Right renal cortex interstitium (tissue), 3 donors: ENCODE measurements at regions not wholly inside any gene's neighbourhood (a gene's known extent, or its start where the extent isn't known, plus 50 kb on each side); places are given as distances from the start of the nearest gene placed in this dataset.

ENCODE experiments used
- DNase-seq, 3 donors: peaks; one replicate each; pipeline ENCODE4 v3.0.0-alpha.2; 2013; ENCODE audit warnings: low read depth in 3 of 3, low spot score in 2 of 3

GRCh38 chr1:60488847-60489246 lies 415.3 kb upstream of the C1orf87 start:
- no peak for DNase-seq

GRCh38 chr1:60487565-60488345 lies 414.2 kb upstream of the C1orf87 start:
- no peak for DNase-seq

GRCh38 chr1:60483509-60483908 lies 409.9 kb upstream of the C1orf87 start:
- no peak for DNase-seq

GRCh38 chr1:60470246-60470645 lies 396.7 kb upstream of the C1orf87 start:
- no peak for DNase-seq

- DNase-seq, result no peak
Measured at GRCh38 chr1:60463786-60464185, 390.2 kb upstream of the C1orf87 start.

GRCh38 chr1:60463146-60463545 lies 389.6 kb upstream of the C1orf87 start:
- DNase-seq, result no peak

- no peak for DNase-seq
Measured at GRCh38 chr1:60461925-60462595, 388.5 kb upstream of the C1orf87 start.

- DNase-seq, result no peak
Measured at GRCh38 chr1:60458111-60458510, 384.5 kb upstream of the C1orf87 start.

GRCh38 chr1:60449876-60450275 lies 376.3 kb upstream of the C1orf87 start:
- DNase-seq, result no peak

- DNase-seq, result no peak
Measured at GRCh38 chr1:60448850-60449249, 375.3 kb upstream of the C1orf87 start.

GRCh38 chr1:60444680-60445079 lies 371.1 kb upstream of the C1orf87 start:
- DNase-seq, result no peak

GRCh38 chr1:60436186-60436585 lies 362.6 kb upstream of the C1orf87 start:
- no peak for DNase-seq

- DNase-seq, result no peak
Measured at GRCh38 chr1:60431593-60431992, 358.0 kb upstream of the C1orf87 start.

- no peak for DNase-seq
Measured at GRCh38 chr1:60430375-60430774, 356.8 kb upstream of the C1orf87 start.

- no peak for DNase-seq
Measured at GRCh38 chr1:60428127-60428526, 354.6 kb upstream of the C1orf87 start.

- DNase-seq, result no peak
Measured at GRCh38 chr1:60427701-60428100, 354.1 kb upstream of the C1orf87 start.

GRCh38 chr1:60427194-60427593 lies 353.6 kb upstream of the C1orf87 start:
- no peak for DNase-seq

- no peak for DNase-seq
Measured at GRCh38 chr1:60425528-60425927, 352.0 kb upstream of the C1orf87 start.

- no peak for DNase-seq
Measured at GRCh38 chr1:60423146-60423780, 349.7 kb upstream of the C1orf87 start.

GRCh38 chr1:60421965-60422364 lies 348.4 kb upstream of the C1orf87 start:
- no peak for DNase-seq

- DNase-seq, result no peak
Measured at GRCh38 chr1:60419023-60419422, 345.5 kb upstream of the C1orf87 start.

- no peak for DNase-seq
Measured at GRCh38 chr1:60415696-60416095, 342.1 kb upstream of the C1orf87 start.
